Mesenteric fat pad (tissue), 1 donor: ENCODE measurements at regions not wholly inside any gene's neighbourhood (a gene's known extent, or its start where the extent isn't known, plus 50 kb on each side); places are given as distances from the start of the nearest gene placed in this dataset.
"Not testable (repeated sequence)": the region's sequence is repeated elsewhere in the genome, so short reads cannot be mapped to it uniquely, and the experiment has no call there.

Source experiments
- DNase-seq: peaks from one replicate; pipeline ENCODE4 v3.0.0-alpha.2; 2020; ENCODE audit warnings: low spot score
- donor health status: DM: yes; HTN: yes; CAD: no.

- DNase-seq = no peak
These were observed 55.1 kb upstream of the TLR4 start for GRCh38 chr9:117649126-117649525.

GRCh38 chr9:117644932-117645636 is 59.1 kb upstream of the TLR4 start:
- DNase-seq = no peak

- DNase-seq = no peak
These were observed 59.9 kb upstream of the TLR4 start for GRCh38 chr9:117644133-117644931.

GRCh38 chr9:117643288-117643654 is 60.9 kb upstream of the TLR4 start:
- DNase-seq = no peak

- DNase-seq = not testable (repeated sequence)
These were observed 61.5 kb upstream of the TLR4 start for GRCh38 chr9:117642571-117643287.

- DNase-seq = no peak
These were observed 67.5 kb upstream of the TLR4 start for GRCh38 chr9:117636681-117637080.

- no peak for DNase-seq
These were observed 79.0 kb upstream of the TLR4 start for GRCh38 chr9:117625154-117625553.

- no peak for DNase-seq
These were observed 80.1 kb upstream of the TLR4 start for GRCh38 chr9:117624106-117624505.

GRCh38 chr9:117622347-117622746 is 81.9 kb upstream of the TLR4 start:
- DNase-seq = no peak

GRCh38 chr9:117616431-117616831 is 87.8 kb upstream of the TLR4 start:
- DNase-seq = no peak

- DNase-seq = no peak
These were observed 91.9 kb upstream of the TLR4 start for GRCh38 chr9:117612317-117612716.

- no peak for DNase-seq
These were observed 106.2 kb upstream of the TLR4 start for GRCh38 chr9:117597977-117598376.

GRCh38 chr9:117596678-117597077 is 107.5 kb upstream of the TLR4 start:
- no peak for DNase-seq

GRCh38 chr9:117595650-117596049 is 108.6 kb upstream of the TLR4 start:
- DNase-seq = no peak

GRCh38 chr9:117587263-117587662 is 116.9 kb upstream of the TLR4 start:
- no peak for DNase-seq

- no peak for DNase-seq
These were observed 130.1 kb upstream of the TLR4 start for GRCh38 chr9:117574099-117574498.

- no peak for DNase-seq
These were observed 139.4 kb upstream of the TLR4 start for GRCh38 chr9:117564839-117565238.

- no peak for DNase-seq
These were observed 142.4 kb upstream of the TLR4 start for GRCh38 chr9:117561761-117562160.

- no peak for DNase-seq
These were observed 141.2 kb upstream of the ASTN2 start for GRCh38 chr9:117555964-117556629.

GRCh38 chr9:117552811-117553210 is 138.0 kb upstream of the ASTN2 start:
- DNase-seq = no peak

- DNase-seq = no peak
These were observed 136.3 kb upstream of the ASTN2 start for GRCh38 chr9:117551171-117551570.

- no peak for DNase-seq
These were observed 134.6 kb upstream of the ASTN2 start for GRCh38 chr9:117549444-117549843.
